Stomach (tissue), 4 donors: ENCODE measurements at regions not wholly inside any gene's neighbourhood (a gene's known extent, or its start where the extent isn't known, plus 50 kb on each side); places are given as distances from the start of the nearest gene placed in this dataset.

Experiments used
- POLR2A ChIP-seq, 4 donors: fragments of 450-650 bp; IDR thresholded peaks; one replicate each; pipeline ENCODE4 v1.6.1; 2016; ENCODE audit warnings: antibody characterized with exemption in 4 of 4, control low read depth in 2 of 4, mild to moderate bottlenecking in 1 of 4, moderate library complexity in 1 of 4
- TF ChIP-seq, protein P1 (sequence below), 7 experiments: fragments of 450-650 bp in 4 of 7; fragments of 200-600 bp in 3 of 7; sonication (generic) in 3 of 7; IDR thresholded peaks; one replicate each; pipeline ENCODE4 v1.5.1; 2016 to 2019; ENCODE audit warnings: antibody characterized with exemption in 7 of 7, control low read depth in 2 of 7, mild to moderate bottlenecking in 1 of 7

DNA sequence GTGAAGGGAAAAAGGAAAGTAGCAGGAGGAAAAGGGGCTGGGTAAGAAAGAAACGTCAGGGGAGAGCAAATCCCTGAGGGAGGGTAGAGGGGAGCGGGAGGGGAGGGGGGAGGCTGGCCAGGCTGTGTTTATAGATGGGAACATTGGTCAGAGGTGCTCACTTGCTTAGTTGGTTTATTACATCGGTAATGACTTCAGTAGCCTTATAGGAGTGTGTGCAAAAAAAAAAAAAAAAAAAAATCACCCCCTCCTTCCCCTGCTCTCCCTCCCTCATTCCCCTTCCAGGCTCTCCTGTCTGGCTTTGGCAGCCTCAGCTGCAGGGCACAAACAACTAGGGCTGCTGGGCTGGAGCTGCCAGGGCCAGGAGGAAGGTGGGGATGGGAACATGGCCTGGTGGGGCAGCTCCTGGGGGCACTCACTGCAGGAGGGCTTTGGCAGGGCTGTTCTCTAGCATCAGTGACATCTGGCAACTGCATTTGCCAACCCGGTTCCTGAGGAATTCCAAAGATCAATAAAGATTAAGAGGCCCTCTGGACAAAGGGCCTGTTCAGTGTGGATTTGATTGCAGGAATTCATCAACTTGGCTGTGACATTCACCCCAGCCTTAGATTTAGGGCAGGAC, 334.5 kb upstream of the FRG2C start:
- no peak for TF ChIP-seq POLR2A (IDR thresholded peaks at IDR 0.05)
- TF ChIP-seq, protein P1, sequence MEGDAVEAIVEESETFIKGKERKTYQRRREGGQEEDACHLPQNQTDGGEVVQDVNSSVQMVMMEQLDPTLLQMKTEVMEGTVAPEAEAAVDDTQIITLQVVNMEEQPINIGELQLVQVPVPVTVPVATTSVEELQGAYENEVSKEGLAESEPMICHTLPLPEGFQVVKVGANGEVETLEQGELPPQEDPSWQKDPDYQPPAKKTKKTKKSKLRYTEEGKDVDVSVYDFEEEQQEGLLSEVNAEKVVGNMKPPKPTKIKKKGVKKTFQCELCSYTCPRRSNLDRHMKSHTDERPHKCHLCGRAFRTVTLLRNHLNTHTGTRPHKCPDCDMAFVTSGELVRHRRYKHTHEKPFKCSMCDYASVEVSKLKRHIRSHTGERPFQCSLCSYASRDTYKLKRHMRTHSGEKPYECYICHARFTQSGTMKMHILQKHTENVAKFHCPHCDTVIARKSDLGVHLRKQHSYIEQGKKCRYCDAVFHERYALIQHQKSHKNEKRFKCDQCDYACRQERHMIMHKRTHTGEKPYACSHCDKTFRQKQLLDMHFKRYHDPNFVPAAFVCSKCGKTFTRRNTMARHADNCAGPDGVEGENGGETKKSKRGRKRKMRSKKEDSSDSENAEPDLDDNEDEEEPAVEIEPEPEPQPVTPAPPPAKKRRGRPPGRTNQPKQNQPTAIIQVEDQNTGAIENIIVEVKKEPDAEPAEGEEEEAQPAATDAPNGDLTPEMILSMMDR (IDR thresholded peaks at IDR 0.05), result no peak
